Astrocyte of the spinal cord (primary cell): ENCODE measurements at regions not wholly inside any gene's neighbourhood (a gene's known extent, or its start where the extent isn't known, plus 50 kb on each side); places are given as distances from the start of the nearest gene placed in this dataset.

ENCODE experiments used
- DNase-seq: peaks from one replicate; pipeline ENCODE4 v3.0.0; 2011; ENCODE audit warnings: low read depth, low spot score
- H3K4me3 ChIP-seq: 2 replicates; pipeline ENCODE4 v1.5.1; 2011; ENCODE audit warnings: low read depth, mild to moderate bottlenecking, low read length, moderate library complexity
- CTCF ChIP-seq: IDR thresholded peaks from 2 replicates; pipeline ENCODE4 v1.5.1; 2012; ENCODE audit warnings: low read depth, mild to moderate bottlenecking, low read length, inconsistent platforms
- in situ Hi-C: cut with HindIII; loops from 2 replicates; pipeline ENCODE4 v1.10.0; 2017; ENCODE audit warnings: low sequenced_read_pairs

DNA sequence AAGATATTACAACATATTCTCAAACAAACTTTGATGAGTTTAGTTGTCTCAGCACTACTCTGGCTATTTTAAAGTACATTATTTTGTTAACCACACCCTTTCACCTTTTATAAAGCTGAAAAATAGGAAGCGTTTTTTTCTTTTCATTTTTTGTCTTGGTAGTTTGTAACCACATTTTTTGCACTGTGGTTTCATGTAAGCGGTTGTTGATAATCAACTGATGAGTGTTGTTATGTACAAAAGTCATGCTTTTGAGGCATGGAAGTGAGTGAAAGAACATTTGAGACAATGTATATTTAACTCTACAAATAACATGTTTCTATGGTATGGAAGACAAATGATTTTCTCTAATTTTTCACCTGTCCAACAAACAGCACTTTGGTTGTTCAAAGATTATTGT lies 52.1 kb upstream of the ATP2B1 start:
- in situ Hi-C loops, result no loop called here
- no peak for TF ChIP-seq CTCF
- no peak overlapping the region for H3K4me3 ChIP-seq
- no peak for DNase-seq
